ENCODE measurements at regions not wholly inside any gene's neighbourhood (a gene's known extent, or its start where the extent isn't known, plus 50 kb on each side); places are given as distances from the start of the nearest gene placed in this dataset.

- TF ChIP-seq CTCF (IDR thresholded peaks at IDR 0.05) (no peak), REST (IDR thresholded peaks at IDR 0.05; ENCODE audit: insufficient read depth in 1 of 2, low read depth in 2 of 2, low read length in 1 of 2) (no peak), SIN3A (IDR thresholded peaks at IDR 0.05; ENCODE audit: borderline replicate concordance, insufficient read depth, low read depth, low read length) (no peak)
These were observed 408.7 kb downstream of the TLE4 start for GRCh38 chr9:79980432-79980831.

Data from Panc1 (cell line).